ENCODE measurements at regions not wholly inside any gene's neighbourhood (a gene's known extent, or its start where the extent isn't known, plus 50 kb on each side); places are given as distances from the start of the nearest gene placed in this dataset.

DNA sequence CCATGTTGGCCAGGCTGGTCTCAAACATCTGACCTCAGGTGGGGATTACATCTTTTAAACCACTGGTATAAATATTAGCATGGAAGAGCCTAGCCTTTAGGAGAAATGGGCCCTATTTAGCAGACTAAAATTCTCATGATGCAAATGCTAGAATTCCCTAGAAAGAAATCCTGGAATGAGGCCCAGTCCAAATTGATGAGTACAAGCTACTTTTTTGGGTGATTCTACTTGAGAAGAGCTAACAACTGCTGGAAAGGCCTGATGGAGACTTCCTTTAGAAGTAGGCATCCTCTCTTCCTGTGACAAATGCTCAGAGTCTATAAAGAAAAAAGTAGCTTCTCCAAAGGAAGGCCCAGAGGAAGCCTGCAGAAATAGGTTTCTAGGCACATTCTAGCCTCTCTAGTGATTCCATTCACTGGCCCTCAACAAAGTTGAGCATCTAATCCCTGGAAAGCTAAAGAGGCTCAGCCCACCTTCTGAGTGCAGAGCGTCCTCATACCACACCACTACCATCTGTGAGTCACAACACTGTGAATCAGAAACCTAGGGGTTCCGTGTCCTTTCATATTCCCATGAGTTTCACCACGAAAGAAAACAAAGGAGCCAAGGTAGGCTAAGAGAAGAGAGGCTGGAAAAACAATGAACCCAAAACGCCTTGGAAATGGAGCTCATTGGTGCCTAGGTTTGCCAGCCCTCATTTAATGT, 183.1 kb downstream of the C1D start:
- no TSS peak for BruUV-seq (replicated peaks)
- TF ChIP-seq, protein P1, sequence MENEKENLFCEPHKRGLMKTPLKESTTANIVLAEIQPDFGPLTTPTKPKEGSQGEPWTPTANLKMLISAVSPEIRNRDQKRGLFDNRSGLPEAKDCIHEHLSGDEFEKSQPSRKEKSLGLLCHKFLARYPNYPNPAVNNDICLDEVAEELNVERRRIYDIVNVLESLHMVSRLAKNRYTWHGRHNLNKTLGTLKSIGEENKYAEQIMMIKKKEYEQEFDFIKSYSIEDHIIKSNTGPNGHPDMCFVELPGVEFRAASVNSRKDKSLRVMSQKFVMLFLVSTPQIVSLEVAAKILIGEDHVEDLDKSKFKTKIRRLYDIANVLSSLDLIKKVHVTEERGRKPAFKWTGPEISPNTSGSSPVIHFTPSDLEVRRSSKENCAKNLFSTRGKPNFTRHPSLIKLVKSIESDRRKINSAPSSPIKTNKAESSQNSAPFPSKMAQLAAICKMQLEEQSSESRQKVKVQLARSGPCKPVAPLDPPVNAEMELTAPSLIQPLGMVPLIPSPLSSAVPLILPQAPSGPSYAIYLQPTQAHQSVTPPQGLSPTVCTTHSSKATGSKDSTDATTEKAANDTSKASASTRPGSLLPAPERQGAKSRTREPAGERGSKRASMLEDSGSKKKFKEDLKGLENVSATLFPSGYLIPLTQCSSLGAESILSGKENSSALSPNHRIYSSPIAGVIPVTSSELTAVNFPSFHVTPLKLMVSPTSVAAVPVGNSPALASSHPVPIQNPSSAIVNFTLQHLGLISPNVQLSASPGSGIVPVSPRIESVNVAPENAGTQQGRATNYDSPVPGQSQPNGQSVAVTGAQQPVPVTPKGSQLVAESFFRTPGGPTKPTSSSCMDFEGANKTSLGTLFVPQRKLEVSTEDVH (IDR thresholded peaks at IDR 0.05; ENCODE audit: low read depth, partially characterized antibody) = no peak
- TF ChIP-seq SMAD5 (IDR thresholded peaks at IDR 0.05; ENCODE audit: low read depth) (no peak), RB1 (IDR thresholded peaks at IDR 0.05; ENCODE audit: borderline replicate concordance) (no peak), SIX5 (IDR thresholded peaks at IDR 0.05; ENCODE audit: low read depth, low read length, severe bottlenecking) (no peak)
- TF ChIP-seq, protein P2, sequence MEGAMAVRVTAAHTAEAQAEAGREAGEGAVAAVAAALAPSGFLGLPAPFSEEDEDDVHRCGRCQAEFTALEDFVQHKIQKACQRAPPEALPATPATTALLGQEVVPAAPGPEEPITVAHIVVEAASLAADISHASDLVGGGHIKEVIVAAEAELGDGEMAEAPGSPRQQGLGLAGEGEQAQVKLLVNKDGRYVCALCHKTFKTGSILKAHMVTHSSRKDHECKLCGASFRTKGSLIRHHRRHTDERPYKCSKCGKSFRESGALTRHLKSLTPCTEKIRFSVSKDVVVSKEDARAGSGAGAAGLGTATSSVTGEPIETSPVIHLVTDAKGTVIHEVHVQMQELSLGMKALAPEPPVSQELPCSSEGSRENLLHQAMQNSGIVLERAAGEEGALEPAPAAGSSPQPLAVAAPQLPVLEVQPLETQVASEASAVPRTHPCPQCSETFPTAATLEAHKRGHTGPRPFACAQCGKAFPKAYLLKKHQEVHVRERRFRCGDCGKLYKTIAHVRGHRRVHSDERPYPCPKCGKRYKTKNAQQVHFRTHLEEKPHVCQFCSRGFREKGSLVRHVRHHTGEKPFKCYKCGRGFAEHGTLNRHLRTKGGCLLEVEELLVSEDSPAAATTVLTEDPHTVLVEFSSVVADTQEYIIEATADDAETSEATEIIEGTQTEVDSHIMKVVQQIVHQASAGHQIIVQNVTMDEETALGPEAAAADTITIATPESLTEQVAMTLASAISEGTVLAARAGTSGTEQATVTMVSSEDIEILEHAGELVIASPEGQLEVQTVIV (IDR thresholded peaks at IDR 0.05; ENCODE audit: borderline replicate concordance, partially characterized antibody) = no peak
- H3K9me3 ChIP-seq (replicated peaks; ENCODE audit: control insufficient read depth, insufficient read depth, low read length) = no peaks in the 10 kb centered on the region
- ChIA-PET CTCF (interaction anchor here (0.8 kb wide), 1 partner anchor 20 kb away, joined by 3 read pairs; no protein-coding TSS in a partner anchor), SMC1A (ENCODE audit: uncharacterized antibody, unreplicated experiment) (interaction anchor here (1.1 to 1.6 kb wide), 3 partner anchors 9 to 18 kb away, joined by 3 to 4 read pairs (median 3); no protein-coding TSS in a partner anchor), RAD21 (ENCODE audit: unreplicated experiment) (interaction anchor here (0.6 kb wide), 1 partner anchor 794 kb away, joined by 3 read pairs; no protein-coding TSS in a partner anchor), POLR2A (no interaction called here)
- WGBS (ENCODE audit: insufficient coverage, insufficient replicate concordance, low lambda C conversion rate, missing lambda C conversion rate) = 8% methylated on average over 4 of the region's 4 CpGs
- intact Hi-C loops (cut with micrococcal nuclease; ENCODE audit: unreplicated experiment) (no loop called here), in situ Hi-C loops (cut with MboI) (no loop called here)
- no peak overlapping the region for H3K4me3 ChIP-seq
- no peaks in the 10 kb centered on the region for H3K36me3 ChIP-seq (ENCODE audit: control insufficient read depth in 2 of 2, insufficient read depth in 2 of 2, low read length in 1 of 2)
- H2AFZ ChIP-seq (ENCODE audit: control insufficient read depth, low read depth, low read length) = no peak overlapping the region
- H3K79me2 ChIP-seq (ENCODE audit: control insufficient read depth, insufficient read depth, low read length) = no peaks in the 10 kb centered on the region
- H4K20me1 ChIP-seq (ENCODE audit: control insufficient read depth, insufficient read depth) = no peaks in the 10 kb centered on the region
- no peak overlapping the region for H3K4me2 ChIP-seq (ENCODE audit: control insufficient read depth, insufficient read depth)
- no peak for DNase-seq (ENCODE audit: low read depth, low spot score)
- FAIRE-seq = no peak
- H3K4me1 ChIP-seq (ENCODE audit: control insufficient read depth, insufficient read depth, low read length) = no peaks in the 10 kb centered on the region
- peaks cover 0 to 5% of the 10 kb centered on the region in 2 experiments; a peak in 1 of 4 replicates for H3K27me3 ChIP-seq (replicated peaks in 1 of 2; ENCODE audit: control insufficient read depth in 2 of 2, insufficient read depth in 2 of 2, low read length in 1 of 2)
- no peak overlapping the region for H3K9ac ChIP-seq (ENCODE audit: control insufficient read depth, insufficient read depth, low read length)
- no peak for ATAC-seq
- H3K27ac ChIP-seq (ENCODE audit: control insufficient read depth, insufficient read depth) = no peak overlapping the region

All from GM12878 (cell line).